HG02798 (cell line): ENCODE measurements at regions not wholly inside any gene's neighbourhood (a gene's known extent, or its start where the extent isn't known, plus 50 kb on each side); places are given as distances from the start of the nearest gene placed in this dataset.
"Not testable (repeated sequence)": the region's sequence is repeated elsewhere in the genome, so short reads cannot be mapped to it uniquely, and the experiment has no call there.

Experiments used
- ATAC-seq: cut with Tn5 transposase; IDR thresholded peaks from one replicate; pipeline ENCODE4 v1.9.1; 2021; ENCODE audit warnings: mild to moderate bottlenecking; ENCODE audit not compliant: unreplicated experiment, poor library complexity

GRCh38 chr18:68164909-68165308 lies 550.0 kb downstream of the TMX3 start:
- no peak for ATAC-seq

- ATAC-seq: not testable (repeated sequence)
These were observed 561.1 kb downstream of the TMX3 start for GRCh38 chr18:68153821-68154220.

GRCh38 chr18:68152770-68153169 lies 562.1 kb downstream of the TMX3 start:
- no peak for ATAC-seq

- no peak for ATAC-seq
These were observed 563.9 kb downstream of the TMX3 start for GRCh38 chr18:68150961-68151360.

- ATAC-seq: no peak
These were observed 566.0 kb downstream of the TMX3 start for GRCh38 chr18:68148863-68149262.

GRCh38 chr18:68147728-68148127 lies 567.2 kb downstream of the TMX3 start:
- no peak for ATAC-seq

GRCh38 chr18:68121826-68122225 lies 593.1 kb downstream of the TMX3 start:
- no peak for ATAC-seq

- ATAC-seq: no peak
These were observed 593.6 kb downstream of the TMX3 start for GRCh38 chr18:68121308-68121707.

GRCh38 chr18:68114989-68115388 lies 598.5 kb upstream of the DSEL start:
- no peak for ATAC-seq

GRCh38 chr18:68104036-68104435 lies 587.5 kb upstream of the DSEL start:
- no peak for ATAC-seq

GRCh38 chr18:68103561-68103960 lies 587.0 kb upstream of the DSEL start:
- no peak for ATAC-seq

- no peak for ATAC-seq
These were observed 585.6 kb upstream of the DSEL start for GRCh38 chr18:68102117-68102516.

GRCh38 chr18:68098655-68099054 lies 582.1 kb upstream of the DSEL start:
- ATAC-seq: no peak

- ATAC-seq: no peak
These were observed 570.0 kb upstream of the DSEL start for GRCh38 chr18:68086481-68086880.

- no peak for ATAC-seq
These were observed 568.7 kb upstream of the DSEL start for GRCh38 chr18:68085251-68085650.

GRCh38 chr18:68083776-68084175 lies 567.3 kb upstream of the DSEL start:
- no peak for ATAC-seq

GRCh38 chr18:68083131-68083530 lies 566.6 kb upstream of the DSEL start:
- no peak for ATAC-seq

GRCh38 chr18:68072744-68073143 lies 556.2 kb upstream of the DSEL start:
- no peak for ATAC-seq

GRCh38 chr18:68060871-68061270 lies 544.4 kb upstream of the DSEL start:
- ATAC-seq: no peak

GRCh38 chr18:68056936-68057335 lies 540.4 kb upstream of the DSEL start:
- ATAC-seq: no peak

- ATAC-seq: no peak
These were observed 538.1 kb upstream of the DSEL start for GRCh38 chr18:68054669-68055068.

GRCh38 chr18:68053290-68053689 lies 536.8 kb upstream of the DSEL start:
- ATAC-seq: no peak

GRCh38 chr18:68041327-68041726 lies 524.8 kb upstream of the DSEL start:
- ATAC-seq: no peak
